Astrocyte of the cerebellum (primary cell): ENCODE measurements at regions not wholly inside any gene's neighbourhood (a gene's known extent, or its start where the extent isn't known, plus 50 kb on each side); places are given as distances from the start of the nearest gene placed in this dataset.

Source experiments
- DNase-seq: peaks from one replicate; pipeline ENCODE4 v3.0.0-alpha.2; 2011; ENCODE audit warnings: low read depth
- H3K4me3 ChIP-seq: 2 replicates; pipeline ENCODE4 v1.5.1; 2011; ENCODE audit warnings: mild to moderate bottlenecking, low read depth, low read length, moderate library complexity
- CTCF ChIP-seq: IDR thresholded peaks from 2 replicates; pipeline ENCODE4 v1.5.1; 2012; ENCODE audit warnings: low read length, low read depth, moderate library complexity, mild to moderate bottlenecking; ENCODE audit errors: missing control alignments
- in situ Hi-C: cut with HindIII; loops from 2 replicates; pipeline ENCODE4 v1.10.0; 2017; ENCODE audit warnings: low sequenced_read_pairs

- DNase-seq, result no peak
- no peak overlapping the region for H3K4me3 ChIP-seq
- in situ Hi-C loops, result no loop called here
- TF ChIP-seq CTCF, result no peak
These were observed 1655.3 kb upstream of the ACVR2A start for GRCh38 chr2:146189541-146189940.

GRCh38 chr2:146173934-146174333, 1654.0 kb upstream of the ZEB2 start:
- H3K4me3 ChIP-seq, result no peak overlapping the region
- no peak for DNase-seq
- no peak for TF ChIP-seq CTCF
- in situ Hi-C loops, result no loop called here

- H3K4me3 ChIP-seq, result no peak overlapping the region
- TF ChIP-seq CTCF, result no peak
- no peak for DNase-seq
- in situ Hi-C loops, result no loop called here
These were observed 1641.5 kb upstream of the ZEB2 start for GRCh38 chr2:146161256-146161882.

GRCh38 chr2:146158072-146158674, 1638.3 kb upstream of the ZEB2 start:
- no peak for DNase-seq
- in situ Hi-C loops, result no loop called here
- H3K4me3 ChIP-seq, result no peak overlapping the region
- TF ChIP-seq CTCF, result no peak

GRCh38 chr2:146147448-146148012, 1627.6 kb upstream of the ZEB2 start:
- no peak overlapping the region for H3K4me3 ChIP-seq
- in situ Hi-C loops, result no loop called here
- no peak for TF ChIP-seq CTCF
- DNase-seq, result no peak

GRCh38 chr2:146143971-146144370, 1624.1 kb upstream of the ZEB2 start:
- TF ChIP-seq CTCF, result no peak
- in situ Hi-C loops, result no loop called here
- DNase-seq, result no peak
- H3K4me3 ChIP-seq, result no peak overlapping the region
